Activated T-cell treated with anti-CD3 and anti-CD28 coated beads, Interleukin-2, amount 50 U/mL, for 72 hours (primary cell): ENCODE measurements at regions not wholly inside any gene's neighbourhood (a gene's known extent, or its start where the extent isn't known, plus 50 kb on each side); places are given as distances from the start of the nearest gene placed in this dataset.

Experiments used
- ATAC-seq, 2 donors: fragments of 150-1000 bp; cut with Tn5 transposase; replicated peaks in 1 of 2; 2 replicates each; pipeline ENCODE4 v1.10.0; 2021; ENCODE audit warnings: moderate library complexity in 2 of 2, mild to moderate bottlenecking in 1 of 2
- DNase-seq, 2 donors: peaks; one replicate each; pipeline ENCODE4 v3.0.0; 2021 to 2022; ENCODE audit warnings: mixed read lengths in 1 of 2
- H3K27ac Mint-ChIP-seq: one replicate; pipeline ENCODE4 v1.8.0; 2022; ENCODE audit warnings: mild to moderate bottlenecking, moderate library complexity, mixed read lengths
- H3K27me3 Mint-ChIP-seq: one replicate; pipeline ENCODE4 v1.8.0; 2022; ENCODE audit warnings: low read depth, mixed read lengths
- H3K36me3 Mint-ChIP-seq, 2 donors: one replicate each; pipeline ENCODE4 v1.8.0; 2022; ENCODE audit warnings: mixed read lengths in 2 of 2, mild to moderate bottlenecking in 1 of 2; ENCODE audit not compliant: insufficient read depth in 2 of 2
- H3K4me1 Mint-ChIP-seq: one replicate; pipeline ENCODE4 v1.8.0; 2022; ENCODE audit warnings: low read depth, mixed read lengths
- H3K4me3 Mint-ChIP-seq, 2 donors: one replicate each; pipeline ENCODE4 v1.8.0; 2022; ENCODE audit warnings: mild to moderate bottlenecking in 2 of 2, mixed read lengths in 2 of 2, moderate library complexity in 2 of 2
- H3K9me3 Mint-ChIP-seq, 2 donors: one replicate each; pipeline ENCODE4 v1.8.0; 2022; ENCODE audit warnings: mixed read lengths in 2 of 2

GRCh38 chr5:158070859-158071258, 211.9 kb upstream of the CLINT1 start:
- no peak for ATAC-seq
- Mint-ChIP-seq H3K9me3 (no peaks in the 10 kb centered on the region), H3K27ac (no peak overlapping the region), H3K27me3 (no peaks in the 10 kb centered on the region), H3K4me1 (peaks cover 5% of the 10 kb centered on the region), H3K36me3 (no peaks in the 10 kb centered on the region), H3K4me3 (no peak overlapping the region)
- DNase-seq = no peak

GRCh38 chr5:158069838-158070237, 210.9 kb upstream of the CLINT1 start:
- no peak for DNase-seq
- no peaks in the 10 kb centered on the region for H3K9me3 Mint-ChIP-seq
- no peaks in the 10 kb centered on the region for H3K4me1 Mint-ChIP-seq
- no peak for ATAC-seq
- no peak overlapping the region for H3K4me3 Mint-ChIP-seq
- H3K27ac Mint-ChIP-seq = no peak overlapping the region
- H3K27me3 Mint-ChIP-seq = no peaks in the 10 kb centered on the region
- no peaks in the 10 kb centered on the region for H3K36me3 Mint-ChIP-seq

- DNase-seq (no peak), ATAC-seq (no peak)
- Mint-ChIP-seq H3K27ac (no peak overlapping the region), H3K9me3 (no peaks in the 10 kb centered on the region), H3K4me1 (no peaks in the 10 kb centered on the region), H3K36me3 (no peaks in the 10 kb centered on the region), H3K27me3 (no peaks in the 10 kb centered on the region), H3K4me3 (no peak overlapping the region)
Observed at GRCh38 chr5:158068964-158069363, 210.0 kb upstream of the CLINT1 start.

GRCh38 chr5:158066076-158066475, 207.1 kb upstream of the CLINT1 start:
- Mint-ChIP-seq H3K9me3 (no peaks in the 10 kb centered on the region), H3K27ac (no peak overlapping the region), H3K27me3 (no peaks in the 10 kb centered on the region), H3K36me3 (no peaks in the 10 kb centered on the region), H3K4me1 (no peaks in the 10 kb centered on the region), H3K4me3 (no peak overlapping the region)
- ATAC-seq (no peak), DNase-seq (no peak)

GRCh38 chr5:158064334-158065123, 205.6 kb upstream of the CLINT1 start:
- no peaks in the 10 kb centered on the region for H3K9me3 Mint-ChIP-seq
- H3K27me3 Mint-ChIP-seq = no peaks in the 10 kb centered on the region
- H3K27ac Mint-ChIP-seq = no peak overlapping the region
- H3K36me3 Mint-ChIP-seq = no peaks in the 10 kb centered on the region
- H3K4me1 Mint-ChIP-seq = no peaks in the 10 kb centered on the region
- DNase-seq (no peak), ATAC-seq (no peak)
- H3K4me3 Mint-ChIP-seq = no peak overlapping the region

GRCh38 chr5:158063052-158063451, 204.1 kb upstream of the CLINT1 start:
- Mint-ChIP-seq H3K4me1 (no peaks in the 10 kb centered on the region), H3K4me3 (no peak overlapping the region), H3K9me3 (no peaks in the 10 kb centered on the region), H3K27ac (no peak overlapping the region), H3K27me3 (no peaks in the 10 kb centered on the region), H3K36me3 (no peaks in the 10 kb centered on the region)
- DNase-seq (no peak), ATAC-seq (no peak)

- DNase-seq (no peak), ATAC-seq (no peak)
- no peaks in the 10 kb centered on the region for H3K9me3 Mint-ChIP-seq
- H3K27ac Mint-ChIP-seq = no peak overlapping the region
- no peaks in the 10 kb centered on the region for H3K36me3 Mint-ChIP-seq
- H3K4me3 Mint-ChIP-seq = no peak overlapping the region
- peaks cover 7% of the 10 kb centered on the region for H3K27me3 Mint-ChIP-seq
- H3K4me1 Mint-ChIP-seq = no peaks in the 10 kb centered on the region
Observed at GRCh38 chr5:158061451-158061850, 202.5 kb upstream of the CLINT1 start.

- Mint-ChIP-seq H3K27me3 (peaks cover 7% of the 10 kb centered on the region), H3K27ac (no peak overlapping the region), H3K4me1 (no peaks in the 10 kb centered on the region), H3K4me3 (no peak overlapping the region), H3K36me3 (no peaks in the 10 kb centered on the region), H3K9me3 (no peaks in the 10 kb centered on the region)
- DNase-seq = no peak
- ATAC-seq = no peak
Observed at GRCh38 chr5:158060212-158060611, 201.3 kb upstream of the CLINT1 start.

- ATAC-seq (no peak), DNase-seq (no peak)
- H3K36me3 Mint-ChIP-seq = no peaks in the 10 kb centered on the region
- no peaks in the 10 kb centered on the region for H3K4me1 Mint-ChIP-seq
- H3K4me3 Mint-ChIP-seq = no peak overlapping the region
- H3K27ac Mint-ChIP-seq = no peak overlapping the region
- no peaks in the 10 kb centered on the region for H3K9me3 Mint-ChIP-seq
- H3K27me3 Mint-ChIP-seq = peaks cover 12% of the 10 kb centered on the region
Observed at GRCh38 chr5:158058208-158059120, 199.5 kb upstream of the CLINT1 start.

- H3K4me3 Mint-ChIP-seq = no peak overlapping the region
- no peak for ATAC-seq
- no peak for DNase-seq
- H3K36me3 Mint-ChIP-seq = no peaks in the 10 kb centered on the region
- H3K27me3 Mint-ChIP-seq = peaks cover 12% of the 10 kb centered on the region
- no peaks in the 10 kb centered on the region for H3K4me1 Mint-ChIP-seq
- no peaks in the 10 kb centered on the region for H3K9me3 Mint-ChIP-seq
- no peak overlapping the region for H3K27ac Mint-ChIP-seq
Observed at GRCh38 chr5:158056130-158056825, 197.3 kb upstream of the CLINT1 start.

- Mint-ChIP-seq H3K27ac (no peak overlapping the region), H3K36me3 (no peaks in the 10 kb centered on the region), H3K4me3 (no peak overlapping the region), H3K27me3 (peaks cover 18% of the 10 kb centered on the region), H3K9me3 (no peaks in the 10 kb centered on the region), H3K4me1 (no peaks in the 10 kb centered on the region)
- no peak for DNase-seq
- no peak for ATAC-seq
Observed at GRCh38 chr5:158055111-158055501, 196.2 kb upstream of the CLINT1 start.

GRCh38 chr5:158054223-158055110, 195.5 kb upstream of the CLINT1 start:
- Mint-ChIP-seq H3K4me1 (no peaks in the 10 kb centered on the region), H3K9me3 (no peaks in the 10 kb centered on the region), H3K36me3 (no peaks in the 10 kb centered on the region), H3K27ac (no peak overlapping the region), H3K27me3 (peaks cover 24% of the 10 kb centered on the region), H3K4me3 (no peak overlapping the region)
- ATAC-seq = no peak
- DNase-seq = no peak
